ENCODE measurements at regions not wholly inside any gene's neighbourhood (a gene's known extent, or its start where the extent isn't known, plus 50 kb on each side); places are given as distances from the start of the nearest gene placed in this dataset.

GRCh38 chr5:158563760-158564390 is 535.8 kb downstream of the EBF1 start:
- Histone ChIP-seq H3K4me3 (no peak overlapping the region), H3K27me3 (no peaks in the 10 kb centered on the region), H3K4me1 (no peaks in the 10 kb centered on the region), H3K9me3 (no peaks in the 10 kb centered on the region), H3K36me3 (ENCODE audit: low read depth, missing control alignments) (no peaks in the 10 kb centered on the region), H3K27ac (no peak overlapping the region)
- no peak for DNase-seq
- WGBS, 2 donors, result 91 to 94% methylated on average over 5 of the region's 5 CpGs
- TF ChIP-seq CTCF (IDR thresholded peaks at IDR 0.05), result no peak
- TF ChIP-seq POLR2A (IDR thresholded peaks at IDR 0.05), result no peak
- intact Hi-C loops (cut with DNase I; ENCODE audit: low total_unique reads), result no loop called here

GRCh38 chr5:158561562-158562190 is 538.0 kb downstream of the EBF1 start:
- Histone ChIP-seq H3K4me3 (no peak overlapping the region), H3K27ac (no peak overlapping the region), H3K4me1 (no peaks in the 10 kb centered on the region), H3K9me3 (no peaks in the 10 kb centered on the region), H3K36me3 (ENCODE audit: low read depth, missing control alignments) (no peaks in the 10 kb centered on the region), H3K27me3 (no peaks in the 10 kb centered on the region)
- DNase-seq, result no peak
- no peak for TF ChIP-seq POLR2A (IDR thresholded peaks at IDR 0.05)
- TF ChIP-seq CTCF (IDR thresholded peaks at IDR 0.05), result no peak
- intact Hi-C loops (cut with DNase I; ENCODE audit: low total_unique reads), result no loop called here
- WGBS, 2 donors, result 76 to 81% methylated on average over 7 of the region's 7 CpGs

- no peak overlapping the region for H3K27ac ChIP-seq
- TF ChIP-seq POLR2A (IDR thresholded peaks at IDR 0.05) (no peak), CTCF (IDR thresholded peaks at IDR 0.05) (no peak)
- WGBS, 2 donors, result 61 to 76% methylated on average over 4 to 6 of the region's 6 CpGs
Measured at GRCh38 chr5:158560170-158560569, 539.5 kb downstream of the EBF1 start.

GRCh38 chr5:158559643-158560042 is 540.1 kb downstream of the EBF1 start:
- TF ChIP-seq CTCF (IDR thresholded peaks at IDR 0.05), result no peak
- TF ChIP-seq POLR2A (IDR thresholded peaks at IDR 0.05), result no peak
- WGBS, 2 donors, result 94 to 95% methylated on average over 7 of the region's 7 CpGs
- H3K27me3 ChIP-seq, result no peaks in the 10 kb centered on the region
- DNase-seq, result no peak
- H3K4me3 ChIP-seq, result no peak overlapping the region
- no peaks in the 10 kb centered on the region for H3K36me3 ChIP-seq (ENCODE audit: low read depth, missing control alignments)
- H3K27ac ChIP-seq, result no peak overlapping the region
- intact Hi-C loops (cut with DNase I; ENCODE audit: low total_unique reads), result no loop called here
- no peaks in the 10 kb centered on the region for H3K9me3 ChIP-seq
- H3K4me1 ChIP-seq, result no peaks in the 10 kb centered on the region

More at GRCh38 chr5:158560170-158560569, 539.5 kb downstream of the EBF1 start:
- no peaks in the 10 kb centered on the region for H3K36me3 ChIP-seq (ENCODE audit: low read depth, missing control alignments)
- H3K4me1 ChIP-seq, result no peaks in the 10 kb centered on the region
- no peaks in the 10 kb centered on the region for H3K27me3 ChIP-seq
- no peaks in the 10 kb centered on the region for H3K9me3 ChIP-seq
- no peak for DNase-seq
- no peak overlapping the region for H3K4me3 ChIP-seq
- intact Hi-C loops (cut with DNase I; ENCODE audit: low total_unique reads), result no loop called here

GRCh38 chr5:158559066-158559465 is 540.6 kb downstream of the EBF1 start:
- DNase-seq, result no peak
- intact Hi-C loops (cut with DNase I; ENCODE audit: low total_unique reads), result no loop called here
- no peaks in the 10 kb centered on the region for H3K4me1 ChIP-seq
- H3K36me3 ChIP-seq (ENCODE audit: low read depth, missing control alignments), result no peaks in the 10 kb centered on the region
- 88 to 93% methylated on average over 4 of the region's 4 CpGs for WGBS, 2 donors
- no peaks in the 10 kb centered on the region for H3K9me3 ChIP-seq
- no peak overlapping the region for H3K4me3 ChIP-seq
- TF ChIP-seq CTCF (IDR thresholded peaks at IDR 0.05), result no peak
- no peak for TF ChIP-seq POLR2A (IDR thresholded peaks at IDR 0.05)
- no peak overlapping the region for H3K27ac ChIP-seq
- no peaks in the 10 kb centered on the region for H3K27me3 ChIP-seq
